ENCODE measurements at regions not wholly inside any gene's neighbourhood (a gene's known extent, or its start where the extent isn't known, plus 50 kb on each side); places are given as distances from the start of the nearest gene placed in this dataset.

GRCh38 chr14:82052778-82053177, 519.1 kb upstream of the SEL1L start:
- Histone ChIP-seq H3K4me2 (no peak overlapping the region), H3K27me3 (no peaks in the 10 kb centered on the region), H3K4me1 (ENCODE audit: insufficient read depth) (no peaks in the 10 kb centered on the region), H4K20me1 (ENCODE audit: insufficient read depth, poor library complexity, severe bottlenecking) (no peaks in the 10 kb centered on the region), H3K27ac (no peak overlapping the region), H3K79me2 (no peaks in the 10 kb centered on the region), H3K36me3 (replicated peaks; ENCODE audit: insufficient read depth, low read depth) (no peaks in the 10 kb centered on the region), H3K4me3 (no peak overlapping the region), H3K9me3 (ENCODE audit: low read depth) (no peaks in the 10 kb centered on the region), H3K9me2 (replicated peaks; ENCODE audit: insufficient read depth) (no peaks in the 10 kb centered on the region), H2AFZ (no peak overlapping the region)
- TF ChIP-seq EZH2phosphoT487 (IDR thresholded peaks at IDR 0.05; ENCODE audit: low read depth, severe bottlenecking, unreplicated experiment) (no peak), CTCF (IDR thresholded peaks at IDR 0.05; ENCODE audit: poor library complexity) (no peak), EZH2 (IDR thresholded peaks at IDR 0.05; ENCODE audit: borderline replicate concordance) (no peak)
- no peak for DNase-seq (ENCODE audit: low spot score)

DNA sequence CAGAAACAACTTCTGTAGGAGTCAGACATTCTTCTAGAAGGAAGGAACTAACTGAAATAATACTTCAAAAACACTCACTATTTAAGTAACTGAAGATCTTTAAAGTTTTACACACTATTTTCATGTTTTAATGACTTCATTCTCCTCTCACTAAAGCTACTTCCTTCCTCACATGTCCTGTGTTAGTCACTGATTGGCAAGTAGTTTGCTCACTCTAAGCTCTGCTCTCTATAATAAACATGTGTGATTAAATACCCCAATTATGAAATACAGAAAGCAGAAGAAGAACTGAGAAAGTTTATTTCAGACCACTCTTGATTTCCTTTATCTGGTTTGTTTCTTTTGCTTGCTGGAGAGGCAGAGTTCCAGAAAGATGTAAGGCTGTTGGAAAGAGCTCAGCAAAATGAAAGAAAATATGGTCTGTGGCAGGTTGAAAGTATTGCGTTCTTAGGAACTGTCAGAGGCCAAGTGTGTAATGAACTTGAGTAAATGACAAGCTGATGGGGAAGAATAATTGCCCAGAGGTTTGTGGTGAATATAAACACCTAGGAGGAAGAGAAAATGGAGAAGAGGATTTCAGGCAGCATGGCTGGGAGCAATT, 522.0 kb upstream of the SEL1L start:
- no peaks in the 10 kb centered on the region for H3K79me2 ChIP-seq
- H3K9me3 ChIP-seq (ENCODE audit: low read depth) = no peaks in the 10 kb centered on the region
- WGBS (ENCODE audit: low lambda C conversion rate, missing lambda C conversion rate) = 65% methylated on average over 1 of the region's 1 CpG
- no peaks in the 10 kb centered on the region for H3K9me2 ChIP-seq (replicated peaks; ENCODE audit: insufficient read depth)
- H4K20me1 ChIP-seq (ENCODE audit: insufficient read depth, poor library complexity, severe bottlenecking) = no peaks in the 10 kb centered on the region
- no peak overlapping the region for H3K4me3 ChIP-seq
- peak overlapping the region; percentile 33 for H3K4me2 ChIP-seq
- no peaks in the 10 kb centered on the region for H3K27me3 ChIP-seq
- DNase-seq (ENCODE audit: low spot score) = no peak
- no peaks in the 10 kb centered on the region for H3K36me3 ChIP-seq (replicated peaks; ENCODE audit: insufficient read depth, low read depth)
- H3K27ac ChIP-seq = peak overlapping the region; percentile 5
- H3K4me1 ChIP-seq (ENCODE audit: insufficient read depth) = no peaks in the 10 kb centered on the region
- no peak for TF ChIP-seq CTCF (IDR thresholded peaks at IDR 0.05; ENCODE audit: poor library complexity)
- no peak for TF ChIP-seq EZH2 (IDR thresholded peaks at IDR 0.05; ENCODE audit: borderline replicate concordance)
- no peak for TF ChIP-seq EZH2phosphoT487 (IDR thresholded peaks at IDR 0.05; ENCODE audit: low read depth, severe bottlenecking, unreplicated experiment)
- H2AFZ ChIP-seq = no peak overlapping the region

GRCh38 chr14:82060219-82060618, 526.6 kb upstream of the SEL1L start:
- DNase-seq (ENCODE audit: low spot score) = no peak
- H4K20me1 ChIP-seq (ENCODE audit: insufficient read depth, poor library complexity, severe bottlenecking) = no peaks in the 10 kb centered on the region
- H3K4me1 ChIP-seq (ENCODE audit: insufficient read depth) = no peaks in the 10 kb centered on the region
- H3K4me2 ChIP-seq = no peak overlapping the region
- no peak overlapping the region for H3K4me3 ChIP-seq
- H3K36me3 ChIP-seq (replicated peaks; ENCODE audit: insufficient read depth, low read depth) = no peaks in the 10 kb centered on the region
- H3K27ac ChIP-seq = no peak overlapping the region
- 66% methylated on average over 3 of the region's 3 CpGs for WGBS (ENCODE audit: low lambda C conversion rate, missing lambda C conversion rate)
- H3K79me2 ChIP-seq = no peaks in the 10 kb centered on the region
- H2AFZ ChIP-seq = no peak overlapping the region
- H3K27me3 ChIP-seq = no peaks in the 10 kb centered on the region
- TF ChIP-seq EZH2phosphoT487 (IDR thresholded peaks at IDR 0.05; ENCODE audit: low read depth, severe bottlenecking, unreplicated experiment) = no peak
- TF ChIP-seq CTCF (IDR thresholded peaks at IDR 0.05; ENCODE audit: poor library complexity) = no peak
- TF ChIP-seq EZH2 (IDR thresholded peaks at IDR 0.05; ENCODE audit: borderline replicate concordance) = no peak
- H3K9me3 ChIP-seq (ENCODE audit: low read depth) = no peaks in the 10 kb centered on the region
- no peaks in the 10 kb centered on the region for H3K9me2 ChIP-seq (replicated peaks; ENCODE audit: insufficient read depth)
